ENCODE measurements at regions not wholly inside any gene's neighbourhood (a gene's known extent, or its start where the extent isn't known, plus 50 kb on each side); places are given as distances from the start of the nearest gene placed in this dataset.

DNA sequence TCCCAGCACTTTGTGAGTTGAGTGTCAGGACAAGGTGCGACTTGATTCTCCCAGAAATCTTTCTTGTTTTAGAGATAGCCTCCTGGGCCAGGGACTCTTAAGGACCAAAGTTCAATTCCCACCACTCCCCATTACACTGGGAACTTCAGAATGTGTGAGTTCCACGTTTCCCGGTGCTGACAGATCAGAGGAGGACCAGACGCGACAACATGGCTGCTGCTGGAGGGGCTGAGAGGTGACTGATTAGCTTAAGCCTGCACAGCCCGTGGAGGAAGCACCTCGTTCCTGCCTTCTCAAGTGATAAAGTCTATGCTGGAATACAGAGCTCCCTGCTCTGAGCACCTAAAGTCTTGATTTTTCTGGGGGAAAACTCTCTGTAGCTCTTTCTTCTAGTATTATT lies 175.2 kb upstream of the FERMT1 start:
- TF ChIP-seq, protein P1, sequence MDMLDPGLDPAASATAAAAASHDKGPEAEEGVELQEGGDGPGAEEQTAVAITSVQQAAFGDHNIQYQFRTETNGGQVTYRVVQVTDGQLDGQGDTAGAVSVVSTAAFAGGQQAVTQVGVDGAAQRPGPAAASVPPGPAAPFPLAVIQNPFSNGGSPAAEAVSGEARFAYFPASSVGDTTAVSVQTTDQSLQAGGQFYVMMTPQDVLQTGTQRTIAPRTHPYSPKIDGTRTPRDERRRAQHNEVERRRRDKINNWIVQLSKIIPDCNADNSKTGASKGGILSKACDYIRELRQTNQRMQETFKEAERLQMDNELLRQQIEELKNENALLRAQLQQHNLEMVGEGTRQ (CRISPR knock-in tag; IDR thresholded peaks at IDR 0.05): no peak
- TF ChIP-seq, protein P2, sequence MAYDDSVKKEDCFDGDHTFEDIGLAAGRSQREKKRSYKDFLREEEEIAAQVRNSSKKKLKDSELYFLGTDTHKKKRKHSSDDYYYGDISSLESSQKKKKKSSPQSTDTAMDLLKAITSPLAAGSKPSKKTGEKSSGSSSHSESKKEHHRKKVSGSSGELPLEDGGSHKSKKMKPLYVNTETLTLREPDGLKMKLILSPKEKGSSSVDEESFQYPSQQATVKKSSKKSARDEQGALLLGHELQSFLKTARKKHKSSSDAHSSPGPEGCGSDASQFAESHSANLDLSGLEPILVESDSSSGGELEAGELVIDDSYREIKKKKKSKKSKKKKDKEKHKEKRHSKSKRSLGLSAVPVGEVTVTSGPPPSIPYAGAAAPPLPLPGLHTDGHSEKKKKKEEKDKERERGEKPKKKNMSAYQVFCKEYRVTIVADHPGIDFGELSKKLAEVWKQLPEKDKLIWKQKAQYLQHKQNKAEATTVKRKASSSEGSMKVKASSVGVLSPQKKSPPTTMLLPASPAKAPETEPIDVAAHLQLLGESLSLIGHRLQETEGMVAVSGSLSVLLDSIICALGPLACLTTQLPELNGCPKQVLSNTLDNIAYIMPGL (CRISPR knock-in tag; IDR thresholded peaks at IDR 0.05): no peak
- TF ChIP-seq, protein P3, sequence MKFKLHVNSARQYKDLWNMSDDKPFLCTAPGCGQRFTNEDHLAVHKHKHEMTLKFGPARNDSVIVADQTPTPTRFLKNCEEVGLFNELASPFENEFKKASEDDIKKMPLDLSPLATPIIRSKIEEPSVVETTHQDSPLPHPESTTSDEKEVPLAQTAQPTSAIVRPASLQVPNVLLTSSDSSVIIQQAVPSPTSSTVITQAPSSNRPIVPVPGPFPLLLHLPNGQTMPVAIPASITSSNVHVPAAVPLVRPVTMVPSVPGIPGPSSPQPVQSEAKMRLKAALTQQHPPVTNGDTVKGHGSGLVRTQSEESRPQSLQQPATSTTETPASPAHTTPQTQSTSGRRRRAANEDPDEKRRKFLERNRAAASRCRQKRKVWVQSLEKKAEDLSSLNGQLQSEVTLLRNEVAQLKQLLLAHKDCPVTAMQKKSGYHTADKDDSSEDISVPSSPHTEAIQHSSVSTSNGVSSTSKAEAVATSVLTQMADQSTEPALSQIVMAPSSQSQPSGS (CRISPR knock-in tag; IDR thresholded peaks at IDR 0.05; ENCODE audit: borderline replicate concordance, low read depth): no peak
- TF ChIP-seq JUN (CRISPR knock-in tag; IDR thresholded peaks at IDR 0.05) (no peak), ZNF416 (CRISPR knock-in tag; IDR thresholded peaks at IDR 0.05) (no peak), FOXP1 (CRISPR knock-in tag; IDR thresholded peaks at IDR 0.05; ENCODE audit: borderline replicate concordance) (no peak), ELF4 (CRISPR knock-in tag; IDR thresholded peaks at IDR 0.05; ENCODE audit: low read depth) (no peak), NFATC4 (CRISPR knock-in tag; IDR thresholded peaks at IDR 0.05) (no peak)
- TF ChIP-seq, protein P4, sequence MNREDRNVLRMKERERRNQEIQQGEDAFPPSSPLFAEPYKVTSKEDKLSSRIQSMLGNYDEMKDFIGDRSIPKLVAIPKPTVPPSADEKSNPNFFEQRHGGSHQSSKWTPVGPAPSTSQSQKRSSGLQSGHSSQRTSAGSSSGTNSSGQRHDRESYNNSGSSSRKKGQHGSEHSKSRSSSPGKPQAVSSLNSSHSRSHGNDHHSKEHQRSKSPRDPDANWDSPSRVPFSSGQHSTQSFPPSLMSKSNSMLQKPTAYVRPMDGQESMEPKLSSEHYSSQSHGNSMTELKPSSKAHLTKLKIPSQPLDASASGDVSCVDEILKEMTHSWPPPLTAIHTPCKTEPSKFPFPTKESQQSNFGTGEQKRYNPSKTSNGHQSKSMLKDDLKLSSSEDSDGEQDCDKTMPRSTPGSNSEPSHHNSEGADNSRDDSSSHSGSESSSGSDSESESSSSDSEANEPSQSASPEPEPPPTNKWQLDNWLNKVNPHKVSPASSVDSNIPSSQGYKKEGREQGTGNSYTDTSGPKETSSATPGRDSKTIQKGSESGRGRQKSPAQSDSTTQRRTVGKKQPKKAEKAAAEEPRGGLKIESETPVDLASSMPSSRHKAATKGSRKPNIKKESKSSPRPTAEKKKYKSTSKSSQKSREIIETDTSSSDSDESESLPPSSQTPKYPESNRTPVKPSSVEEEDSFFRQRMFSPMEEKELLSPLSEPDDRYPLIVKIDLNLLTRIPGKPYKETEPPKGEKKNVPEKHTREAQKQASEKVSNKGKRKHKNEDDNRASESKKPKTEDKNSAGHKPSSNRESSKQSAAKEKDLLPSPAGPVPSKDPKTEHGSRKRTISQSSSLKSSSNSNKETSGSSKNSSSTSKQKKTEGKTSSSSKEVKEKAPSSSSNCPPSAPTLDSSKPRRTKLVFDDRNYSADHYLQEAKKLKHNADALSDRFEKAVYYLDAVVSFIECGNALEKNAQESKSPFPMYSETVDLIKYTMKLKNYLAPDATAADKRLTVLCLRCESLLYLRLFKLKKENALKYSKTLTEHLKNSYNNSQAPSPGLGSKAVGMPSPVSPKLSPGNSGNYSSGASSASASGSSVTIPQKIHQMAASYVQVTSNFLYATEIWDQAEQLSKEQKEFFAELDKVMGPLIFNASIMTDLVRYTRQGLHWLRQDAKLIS (CRISPR knock-in tag; IDR thresholded peaks at IDR 0.05; ENCODE audit: borderline replicate concordance): no peak
- TF ChIP-seq, protein P5, sequence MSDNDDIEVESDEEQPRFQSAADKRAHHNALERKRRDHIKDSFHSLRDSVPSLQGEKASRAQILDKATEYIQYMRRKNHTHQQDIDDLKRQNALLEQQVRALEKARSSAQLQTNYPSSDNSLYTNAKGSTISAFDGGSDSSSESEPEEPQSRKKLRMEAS (CRISPR knock-in tag; IDR thresholded peaks at IDR 0.05): no peak
- TF ChIP-seq, protein P6, sequence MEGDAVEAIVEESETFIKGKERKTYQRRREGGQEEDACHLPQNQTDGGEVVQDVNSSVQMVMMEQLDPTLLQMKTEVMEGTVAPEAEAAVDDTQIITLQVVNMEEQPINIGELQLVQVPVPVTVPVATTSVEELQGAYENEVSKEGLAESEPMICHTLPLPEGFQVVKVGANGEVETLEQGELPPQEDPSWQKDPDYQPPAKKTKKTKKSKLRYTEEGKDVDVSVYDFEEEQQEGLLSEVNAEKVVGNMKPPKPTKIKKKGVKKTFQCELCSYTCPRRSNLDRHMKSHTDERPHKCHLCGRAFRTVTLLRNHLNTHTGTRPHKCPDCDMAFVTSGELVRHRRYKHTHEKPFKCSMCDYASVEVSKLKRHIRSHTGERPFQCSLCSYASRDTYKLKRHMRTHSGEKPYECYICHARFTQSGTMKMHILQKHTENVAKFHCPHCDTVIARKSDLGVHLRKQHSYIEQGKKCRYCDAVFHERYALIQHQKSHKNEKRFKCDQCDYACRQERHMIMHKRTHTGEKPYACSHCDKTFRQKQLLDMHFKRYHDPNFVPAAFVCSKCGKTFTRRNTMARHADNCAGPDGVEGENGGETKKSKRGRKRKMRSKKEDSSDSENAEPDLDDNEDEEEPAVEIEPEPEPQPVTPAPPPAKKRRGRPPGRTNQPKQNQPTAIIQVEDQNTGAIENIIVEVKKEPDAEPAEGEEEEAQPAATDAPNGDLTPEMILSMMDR (IDR thresholded peaks at IDR 0.05): no peak
